GM19395 (cell line): ENCODE measurements at regions not wholly inside any gene's neighbourhood (a gene's known extent, or its start where the extent isn't known, plus 50 kb on each side); places are given as distances from the start of the nearest gene placed in this dataset.

Source experiments
- ATAC-seq: cut with Tn5 transposase; IDR thresholded peaks from one replicate; pipeline ENCODE4 v1.9.1; 2021; ENCODE audit warnings: mild to moderate bottlenecking, moderate library complexity; ENCODE audit not compliant: unreplicated experiment

DNA sequence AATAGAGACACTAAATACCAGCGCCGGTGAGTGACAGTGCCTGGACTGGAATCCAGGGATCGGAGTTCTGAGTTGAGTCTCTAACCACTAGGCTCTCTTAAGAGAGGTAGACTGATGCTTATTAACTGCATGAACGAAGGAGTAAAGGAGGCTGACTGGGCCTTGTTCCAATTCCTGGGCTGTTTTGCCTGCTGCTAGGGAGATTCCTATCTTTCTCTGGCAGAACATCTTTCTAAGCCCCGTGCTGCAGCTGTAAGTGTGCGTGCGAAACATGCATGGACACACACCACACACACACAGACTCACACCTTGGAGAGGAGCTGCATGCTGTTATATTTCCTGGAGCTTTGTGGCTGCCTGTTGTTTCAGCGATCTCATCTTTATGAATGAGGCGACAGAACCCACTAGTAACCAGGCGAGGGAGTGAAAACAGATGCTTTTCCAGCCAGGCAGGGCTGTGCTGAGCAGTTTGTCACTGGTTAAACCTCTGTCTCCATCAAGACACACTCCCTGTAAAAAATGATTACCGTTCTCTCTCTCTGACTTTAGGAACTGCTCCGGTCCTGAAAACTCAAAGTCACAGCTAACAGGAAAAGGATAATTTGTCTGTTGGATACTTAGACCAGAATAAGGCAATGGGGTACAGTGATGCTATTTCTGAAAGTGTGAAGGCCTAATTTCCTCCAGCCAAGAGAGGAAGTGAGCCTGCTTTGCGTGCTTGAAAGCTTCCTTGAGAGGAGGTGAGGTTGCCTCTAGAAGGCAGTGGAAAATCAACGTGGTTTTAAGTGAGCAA lies 157.4 kb upstream of the ZNF217 start:
- peak; percentile 92 for ATAC-seq

DNA sequence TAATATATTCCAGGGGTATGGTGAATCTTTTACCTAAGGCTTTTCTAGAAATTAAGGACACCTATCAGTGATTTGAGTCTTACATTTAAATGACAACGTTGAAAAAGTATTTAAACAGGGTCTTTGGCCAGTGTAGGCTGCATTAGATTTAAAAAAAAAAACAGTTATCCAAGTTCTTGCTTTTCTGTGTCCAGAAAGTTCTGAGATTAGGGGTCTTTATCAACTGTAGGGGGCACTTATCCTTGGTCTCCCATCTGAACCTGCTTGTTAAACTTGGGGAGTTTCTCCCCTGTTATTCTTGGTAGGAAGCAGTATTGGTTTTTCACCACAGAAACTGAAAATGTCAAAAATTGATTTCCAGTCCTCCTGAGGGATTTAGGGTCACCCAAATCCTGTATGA lies 155.9 kb upstream of the ZNF217 start:
- no peak for ATAC-seq

DNA sequence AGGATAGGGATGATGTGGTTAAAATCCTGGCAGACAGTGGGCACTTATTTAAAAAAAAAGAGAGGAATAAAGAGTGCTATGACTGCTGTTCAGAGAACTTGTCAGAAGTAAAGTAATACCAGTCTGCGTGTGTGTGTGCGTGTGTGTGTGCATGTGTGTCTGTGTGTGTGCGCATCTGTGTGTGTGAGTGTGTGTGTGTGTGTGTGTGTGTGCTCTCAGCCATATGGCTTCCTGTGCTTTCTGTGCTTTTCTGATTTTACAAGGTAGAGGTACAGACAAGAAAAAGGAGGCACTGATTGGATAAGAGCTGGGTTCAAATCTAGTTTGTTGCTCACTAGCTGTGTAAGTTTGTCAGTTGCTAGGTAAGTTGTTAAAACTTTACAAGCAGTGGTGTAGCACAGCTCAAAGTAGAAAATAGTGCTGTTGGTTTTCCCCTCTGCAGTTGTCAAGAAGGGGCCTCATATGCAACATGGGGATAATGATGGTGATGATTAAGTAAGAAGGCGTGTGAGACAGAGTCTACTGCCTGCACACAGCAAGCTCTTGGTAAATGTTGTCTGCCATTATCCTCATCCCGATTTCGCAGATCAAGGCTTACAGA lies 155.3 kb upstream of the ZNF217 start:
- no peak for ATAC-seq

DNA sequence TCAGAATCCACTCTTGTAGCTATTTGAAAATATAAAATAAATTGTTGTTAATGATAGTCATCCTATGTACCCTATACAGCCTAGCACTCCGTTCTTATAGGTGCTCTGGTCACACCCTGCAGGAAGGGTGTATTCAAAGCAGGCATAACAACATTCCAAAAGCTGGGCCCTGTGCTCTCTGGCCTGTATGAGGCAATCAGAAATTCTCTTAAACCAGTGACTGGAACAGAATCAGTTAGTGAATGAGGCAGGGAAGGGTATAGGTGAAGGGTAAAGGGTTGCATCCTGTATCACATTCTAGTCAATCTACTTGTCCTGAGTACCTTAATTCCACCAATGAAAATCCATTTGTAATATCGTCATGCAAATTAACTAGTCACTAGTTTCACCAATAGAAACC lies 154.5 kb upstream of the ZNF217 start:
- no peak for ATAC-seq

DNA sequence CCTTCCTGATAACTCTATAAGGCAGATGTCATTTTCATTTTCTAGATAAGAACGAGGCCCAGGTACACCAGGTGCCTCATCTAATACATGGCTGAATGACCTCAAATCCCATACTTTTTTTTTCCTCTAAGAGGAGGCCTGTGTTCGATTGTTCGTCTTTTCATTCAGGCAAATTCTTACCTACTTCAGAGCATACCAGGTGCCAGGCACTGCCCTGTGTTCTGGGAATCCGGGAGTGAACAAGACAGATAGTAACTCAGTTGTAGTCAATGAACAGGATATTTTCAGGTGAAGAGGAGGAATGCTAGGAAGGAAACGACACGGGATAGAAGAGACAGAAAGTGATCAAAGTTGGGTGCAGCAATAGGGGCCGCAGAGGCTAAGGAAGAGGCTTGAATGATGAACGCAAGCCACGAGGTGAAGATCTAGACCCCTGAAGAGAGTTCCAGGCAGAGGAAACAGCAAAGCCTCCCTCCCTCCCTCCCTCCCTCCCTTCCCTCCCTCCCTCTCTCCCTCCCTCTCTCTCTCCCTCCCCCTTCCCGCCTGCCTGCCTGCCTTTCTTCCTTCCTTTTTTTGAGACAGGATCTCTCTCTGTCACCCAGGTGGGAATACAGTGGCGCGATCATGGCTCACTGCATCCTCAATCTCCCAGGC lies 150.1 kb upstream of the ZNF217 start:
- ATAC-seq: no peak

DNA sequence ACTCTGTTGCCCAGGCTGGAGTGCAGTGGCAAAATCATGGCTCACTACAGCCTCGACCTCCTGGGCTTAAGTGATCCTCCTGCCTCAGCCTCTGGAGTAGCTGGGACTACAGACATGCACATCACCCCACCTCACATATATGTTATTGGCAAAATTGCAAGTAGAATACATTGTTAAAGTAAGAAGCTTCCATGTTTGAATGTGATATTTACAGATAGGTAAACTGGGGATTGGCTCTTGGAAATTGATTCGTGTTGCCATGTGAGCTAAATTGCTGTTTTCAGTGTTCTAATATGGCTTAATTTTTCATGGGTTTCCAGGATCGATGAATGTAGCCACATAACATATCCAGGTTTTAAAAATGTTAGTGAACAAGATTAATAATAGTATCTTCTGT lies 149.0 kb upstream of the ZNF217 start:
- ATAC-seq: no peak

DNA sequence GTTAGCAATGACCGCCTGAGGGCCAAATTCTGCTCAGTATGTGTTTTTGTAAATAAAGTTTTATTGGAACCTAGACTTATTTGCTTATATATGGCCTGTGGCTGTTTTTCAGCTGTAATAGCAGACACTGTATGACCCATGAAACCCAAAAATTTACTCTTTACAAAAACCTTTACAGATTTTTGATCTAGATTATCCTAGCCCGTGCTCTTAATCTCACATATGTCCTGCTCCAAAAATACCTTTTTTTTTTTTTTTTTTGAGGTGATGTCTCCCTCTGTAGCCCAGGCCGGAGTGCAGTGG lies 148.0 kb upstream of the ZNF217 start:
- ATAC-seq: no peak

DNA sequence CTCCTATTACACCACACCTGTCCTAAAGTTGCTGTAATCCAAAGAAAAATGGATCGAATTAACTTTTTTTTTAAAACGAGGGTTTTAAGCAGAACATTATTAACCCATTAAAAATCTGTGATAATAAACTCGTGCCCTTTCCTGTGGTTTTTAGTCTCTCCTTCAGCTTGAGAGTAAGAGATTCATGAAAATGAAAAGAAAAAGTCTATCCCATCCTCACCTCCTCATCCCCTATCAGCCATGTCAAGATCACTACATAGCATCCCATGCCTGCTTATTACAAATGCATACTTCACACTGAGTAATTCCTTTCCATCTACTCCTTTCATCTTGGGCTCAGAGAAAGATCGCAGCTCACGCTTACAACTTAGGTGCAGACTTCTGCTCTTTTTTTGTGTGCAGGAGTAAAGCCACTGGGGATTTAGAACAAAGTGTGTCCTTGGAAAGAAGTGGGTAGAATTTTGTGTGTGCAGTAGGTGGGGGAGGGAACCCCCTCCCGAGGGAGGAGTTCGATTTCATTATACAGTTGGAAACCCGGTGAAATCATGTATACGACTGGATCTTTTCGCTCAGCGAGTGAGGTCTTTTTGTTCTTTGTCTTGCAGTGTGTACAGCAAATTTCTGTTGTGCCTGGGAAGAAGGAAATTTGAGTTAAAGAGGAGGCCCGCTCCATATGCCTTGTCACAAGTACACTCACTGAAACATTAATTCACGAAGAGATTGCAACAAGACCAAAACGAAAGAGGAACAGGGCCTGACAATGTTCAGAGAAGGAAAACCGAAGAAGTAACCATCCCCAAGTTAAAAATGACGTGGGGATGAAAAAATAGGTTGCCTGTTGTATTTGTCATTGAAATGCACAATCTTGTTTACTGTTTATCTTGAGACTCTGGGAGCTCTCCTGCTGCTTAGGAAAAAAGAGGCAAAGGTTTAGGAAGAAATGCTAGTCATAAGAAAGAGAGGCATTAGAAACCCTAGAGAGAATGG lies 146.5 kb upstream of the ZNF217 start:
- peak; percentile 67 for ATAC-seq

DNA sequence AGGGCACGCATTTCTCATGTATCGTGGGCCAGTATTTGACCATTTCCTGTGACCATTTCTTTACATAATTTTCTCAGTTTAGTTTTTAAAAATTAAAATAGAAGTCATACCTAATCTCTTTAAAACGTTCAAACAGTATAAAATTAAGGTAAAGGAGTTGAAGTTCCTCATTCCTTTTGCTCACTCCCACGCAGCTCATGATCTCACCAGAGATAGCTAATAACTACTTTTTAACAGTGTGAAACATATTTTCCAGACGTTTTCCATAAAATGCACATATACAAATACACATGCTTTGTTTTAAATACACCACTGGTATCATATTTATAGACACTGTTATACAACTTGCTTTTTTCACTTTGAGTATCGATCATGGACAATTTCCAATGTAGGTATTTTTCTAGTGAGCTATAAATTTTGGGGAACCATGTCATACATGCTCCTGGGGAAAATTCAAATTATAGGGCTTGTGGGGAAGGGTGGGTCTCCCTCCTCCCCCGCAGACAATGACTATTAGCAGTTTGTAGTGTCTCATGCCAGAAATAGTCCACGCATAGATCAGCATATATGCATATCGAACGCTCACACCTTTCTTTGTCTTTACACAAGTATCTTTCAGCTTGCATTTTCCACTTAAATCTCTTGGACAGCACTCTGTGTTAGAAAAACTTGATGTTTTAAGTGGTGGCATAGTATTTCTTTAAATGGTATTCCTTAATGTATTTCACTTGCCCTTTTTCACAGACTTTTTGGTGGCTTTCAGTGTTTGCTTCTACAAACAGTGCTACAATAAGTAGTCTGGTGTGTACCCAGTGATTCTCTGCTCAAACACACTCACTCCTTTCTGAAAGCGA lies 145.5 kb upstream of the ZNF217 start:
- peak; percentile 46 for ATAC-seq

DNA sequence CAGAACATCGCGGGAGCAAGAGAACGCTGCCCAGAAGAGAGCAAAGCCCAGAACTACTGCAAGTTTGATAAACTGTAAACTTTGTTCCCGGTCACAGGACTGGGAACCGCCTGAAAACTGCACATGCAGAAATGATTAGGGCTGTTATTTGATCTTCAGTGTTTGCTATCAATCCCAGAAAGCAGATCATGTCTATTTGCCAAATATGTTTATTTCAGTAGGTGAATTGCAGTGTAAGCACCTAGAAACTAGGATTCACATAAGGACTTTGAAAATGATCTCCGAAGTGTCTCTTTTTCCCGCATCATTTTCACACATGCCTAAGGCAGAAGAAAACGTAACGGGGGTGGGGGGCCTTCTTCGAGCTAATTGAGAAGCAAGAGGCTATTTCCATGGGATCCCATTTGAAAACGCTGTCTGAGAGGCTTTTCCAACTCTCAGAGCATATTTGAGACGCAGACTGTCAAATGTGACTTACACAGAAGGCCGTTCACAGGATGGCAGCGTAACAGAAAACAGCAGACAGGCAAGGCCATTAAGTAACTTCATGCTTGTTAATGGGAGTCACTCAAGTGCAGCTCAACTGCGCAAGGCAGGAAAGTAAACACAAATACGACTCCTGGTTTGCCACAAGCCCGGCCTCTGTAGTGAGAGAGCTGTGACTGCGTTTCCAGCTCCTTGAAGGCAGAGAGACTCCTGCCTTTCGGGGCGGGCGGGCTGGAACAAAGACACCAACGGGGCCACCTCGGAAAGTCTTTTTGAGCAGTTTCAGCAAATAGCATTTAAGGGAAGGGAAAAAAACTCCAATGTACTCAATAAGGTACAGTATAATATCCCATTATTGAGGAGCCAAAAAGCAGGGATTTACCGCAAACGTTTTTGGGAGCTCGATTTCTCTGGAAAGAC lies 144.7 kb upstream of the ZNF217 start:
- ATAC-seq: no peak

DNA sequence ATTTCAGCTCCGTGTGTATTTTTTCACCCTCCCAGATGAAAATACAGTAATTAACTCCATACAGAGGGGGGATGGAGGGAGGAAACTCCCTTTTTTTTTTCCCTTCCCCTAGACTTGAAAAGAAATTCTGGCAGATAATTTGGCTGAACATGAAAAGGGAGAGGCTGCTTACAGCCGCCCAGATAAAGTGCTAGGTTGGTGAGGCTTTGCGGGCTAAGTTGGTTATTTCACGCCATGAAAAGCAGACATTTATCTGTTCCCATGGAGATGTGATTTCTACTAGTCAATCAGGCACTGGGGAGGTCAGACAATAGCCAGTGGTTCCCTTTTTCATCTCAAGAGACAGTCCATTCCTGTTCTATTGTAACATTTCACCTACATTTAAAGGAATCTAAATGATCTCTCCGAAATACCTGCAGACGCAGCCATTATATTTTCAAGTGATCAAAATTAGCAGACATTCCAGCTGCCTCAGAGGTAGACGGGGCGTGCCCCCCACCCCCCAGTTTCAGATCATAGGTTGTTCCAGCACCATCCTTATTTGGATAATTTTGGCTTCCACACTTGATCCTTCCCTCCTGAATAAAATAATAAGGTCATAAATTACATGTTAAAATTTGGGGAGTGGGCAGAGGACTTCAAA lies 143.9 kb upstream of the ZNF217 start:
- no peak for ATAC-seq

DNA sequence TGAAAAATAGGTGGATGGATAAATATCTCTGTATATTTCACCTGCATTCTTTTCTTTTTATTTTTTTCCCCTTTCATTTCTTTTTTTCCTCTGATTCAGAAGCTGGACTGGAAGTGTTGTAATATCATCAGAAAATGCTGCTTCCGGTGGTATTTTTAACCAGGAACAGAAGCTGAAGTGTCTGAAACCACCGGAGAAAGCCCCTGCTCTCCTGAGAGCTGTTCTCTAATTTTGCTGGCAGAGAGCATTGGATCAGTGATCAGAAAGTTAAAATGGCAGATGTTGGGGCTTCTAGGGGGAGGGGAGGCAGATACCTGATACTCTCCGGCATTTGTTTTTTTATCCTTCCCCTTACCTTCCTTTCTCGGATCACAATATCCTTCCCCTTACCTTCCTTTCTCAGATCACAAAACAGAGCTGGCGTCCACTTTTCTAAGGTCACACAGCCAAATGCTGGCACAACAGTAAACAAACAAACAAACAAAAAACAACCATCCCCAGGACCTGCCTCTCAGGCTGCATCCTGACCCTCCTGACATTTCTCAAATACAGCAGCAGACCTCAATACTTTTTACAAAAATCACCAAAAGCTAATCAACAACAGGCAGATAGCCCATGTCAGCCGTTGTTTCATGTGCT lies 143.2 kb upstream of the ZNF217 start:
- ATAC-seq: no peak

DNA sequence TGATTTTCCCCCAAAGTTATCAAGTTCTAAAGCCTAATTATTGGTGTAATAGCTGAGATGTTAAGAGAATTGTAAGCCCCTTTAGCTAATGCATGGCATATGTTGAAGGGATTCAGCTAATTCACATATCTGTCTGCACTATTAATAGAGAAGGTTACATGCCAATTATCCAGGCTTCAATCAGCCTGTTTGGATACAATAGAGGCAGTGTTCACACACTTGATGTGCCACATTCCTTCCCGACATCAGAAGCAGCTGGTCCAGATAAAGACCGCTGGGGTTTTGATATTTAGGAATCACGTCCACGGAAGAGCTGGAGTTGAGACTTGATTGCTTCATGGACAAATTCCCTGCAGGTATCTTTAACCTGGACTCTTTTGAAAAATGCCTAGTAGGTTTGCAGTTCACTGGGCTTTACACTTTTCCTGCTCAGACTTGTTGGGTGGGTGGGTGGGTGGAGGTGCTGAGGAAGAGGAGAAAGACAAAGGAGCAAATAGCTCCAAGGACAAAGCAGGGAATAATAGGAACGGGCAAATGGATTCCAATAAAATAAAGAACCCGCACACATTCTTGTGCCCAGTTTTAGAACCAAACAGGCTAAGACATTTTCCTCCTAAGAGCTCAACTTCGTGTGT lies 142.6 kb upstream of the ZNF217 start:
- ATAC-seq: no peak

DNA sequence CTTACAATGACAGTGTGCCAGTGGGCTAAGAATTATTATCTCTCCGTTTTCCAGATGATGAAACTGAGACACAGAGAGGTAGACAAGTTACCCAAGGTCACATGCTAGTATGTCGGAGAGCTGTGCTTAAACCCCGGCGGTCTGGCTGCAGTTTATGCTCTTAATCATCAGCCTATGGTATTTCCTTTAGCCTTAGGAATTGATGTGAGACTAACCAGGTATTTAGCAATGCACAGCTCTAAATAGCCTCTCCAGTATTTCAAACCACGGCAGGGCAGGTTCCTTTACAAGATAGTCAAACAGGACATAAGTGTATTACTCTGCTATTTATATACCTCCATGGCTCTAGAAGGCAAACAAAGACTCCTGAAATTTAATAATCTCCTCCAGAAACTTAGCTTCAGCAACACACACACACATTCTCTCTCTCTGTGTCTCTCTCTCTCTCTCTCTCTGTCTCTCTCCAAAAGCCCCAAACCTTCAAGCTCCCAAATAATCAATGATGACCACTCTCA lies 142.0 kb upstream of the ZNF217 start:
- ATAC-seq: no peak

DNA sequence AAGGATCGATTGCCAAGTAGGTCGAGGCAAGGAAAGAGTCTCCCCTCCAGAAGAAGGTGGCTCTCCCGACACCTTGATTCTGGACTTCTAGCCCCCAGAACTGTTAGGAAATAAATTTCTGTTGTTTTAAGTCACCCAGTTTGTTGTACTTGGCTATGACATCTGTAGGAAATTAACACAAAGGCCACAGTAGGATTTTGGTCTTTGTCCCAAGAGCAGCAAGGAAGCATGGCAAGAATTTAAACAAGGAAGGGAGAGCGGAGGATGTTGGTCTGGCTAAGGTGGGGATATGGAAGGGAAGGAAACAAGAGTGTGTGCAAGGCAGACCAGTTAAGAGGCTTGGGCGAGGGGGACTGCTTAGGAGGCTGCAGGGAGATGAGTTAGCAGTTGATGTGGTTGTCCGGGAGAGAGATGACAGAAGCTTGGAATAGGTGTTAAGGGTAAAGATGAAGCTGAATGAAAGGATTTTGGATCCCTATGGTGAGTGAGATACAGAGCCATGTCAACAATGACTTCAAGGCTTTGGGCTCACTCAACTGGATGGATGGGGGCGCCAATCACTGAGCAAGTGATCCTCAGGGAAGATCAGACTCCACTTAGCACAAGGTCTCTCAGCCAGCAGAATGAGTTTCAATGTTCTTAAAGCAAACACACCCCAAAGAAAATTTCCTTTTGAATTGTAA lies 140.5 kb upstream of the ZNF217 start:
- no peak for ATAC-seq

DNA sequence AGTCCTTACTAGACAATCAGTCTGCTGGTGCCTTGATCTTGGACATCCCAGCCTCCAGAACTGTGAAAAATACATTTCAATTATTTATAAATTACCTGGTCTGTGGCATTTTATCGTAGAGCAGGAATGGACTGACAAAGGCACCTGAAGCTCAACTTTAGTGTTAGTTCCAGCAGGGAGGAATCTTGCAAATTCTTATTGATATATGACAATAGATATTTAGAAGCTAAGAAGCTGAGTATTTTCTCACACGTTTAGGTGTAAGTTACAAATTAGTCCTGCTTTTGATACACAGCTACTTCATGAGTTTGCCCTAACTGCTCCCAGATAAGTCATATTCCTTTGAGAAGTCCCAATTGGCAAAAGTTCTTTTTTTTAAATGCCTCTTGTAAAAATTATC lies 138.0 kb upstream of the ZNF217 start:
- no peak for ATAC-seq

DNA sequence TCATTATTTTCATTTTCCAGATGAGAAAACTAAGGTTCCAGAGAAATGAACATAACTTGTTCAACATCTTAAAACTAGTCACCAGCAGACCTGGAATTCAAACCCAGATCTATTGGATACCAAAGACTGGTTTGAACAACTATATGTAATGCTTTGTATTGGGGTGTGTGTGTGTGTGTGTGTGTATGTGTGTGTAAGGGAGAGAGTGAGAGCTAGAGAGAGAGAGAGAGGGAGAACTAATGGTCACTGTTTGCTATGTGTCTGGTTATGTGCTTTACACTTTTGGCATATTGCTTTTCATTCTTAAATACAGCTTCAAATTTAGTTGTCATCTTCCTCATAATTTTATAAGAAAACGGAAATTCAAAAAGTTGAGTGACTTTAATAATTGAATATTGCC lies 134.7 kb upstream of the ZNF217 start:
- no peak for ATAC-seq
